HG02798 (cell line): ENCODE measurements at regions not wholly inside any gene's neighbourhood (a gene's known extent, or its start where the extent isn't known, plus 50 kb on each side); places are given as distances from the start of the nearest gene placed in this dataset.
"Not testable (repeated sequence)": the region's sequence is repeated elsewhere in the genome, so short reads cannot be mapped to it uniquely, and the experiment has no call there.

Experiments
- ATAC-seq: cut with Tn5 transposase; IDR thresholded peaks from one replicate; pipeline ENCODE4 v1.9.1; 2021; ENCODE audit warnings: mild to moderate bottlenecking; ENCODE audit not compliant: unreplicated experiment, poor library complexity

DNA sequence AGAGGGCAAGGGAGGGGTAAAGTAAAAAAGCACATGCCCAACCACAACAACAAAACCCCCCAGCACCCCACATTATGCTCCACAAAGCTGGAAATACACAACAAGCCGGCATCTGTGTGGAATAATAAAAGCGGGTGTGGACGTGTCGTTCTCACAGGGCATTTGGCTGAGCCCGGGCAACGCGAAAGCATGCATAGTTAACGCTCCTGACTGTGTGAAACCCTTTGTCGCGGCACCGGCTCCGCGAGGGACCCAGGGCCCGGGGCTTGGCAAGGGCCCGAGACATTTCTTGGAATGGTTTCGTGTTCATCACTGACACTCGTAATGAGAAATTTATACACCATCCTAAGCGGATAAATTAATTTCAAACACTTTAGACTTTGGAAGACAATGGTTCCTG is 165.6 kb downstream of the INHBB start:
- ATAC-seq: no peak

DNA sequence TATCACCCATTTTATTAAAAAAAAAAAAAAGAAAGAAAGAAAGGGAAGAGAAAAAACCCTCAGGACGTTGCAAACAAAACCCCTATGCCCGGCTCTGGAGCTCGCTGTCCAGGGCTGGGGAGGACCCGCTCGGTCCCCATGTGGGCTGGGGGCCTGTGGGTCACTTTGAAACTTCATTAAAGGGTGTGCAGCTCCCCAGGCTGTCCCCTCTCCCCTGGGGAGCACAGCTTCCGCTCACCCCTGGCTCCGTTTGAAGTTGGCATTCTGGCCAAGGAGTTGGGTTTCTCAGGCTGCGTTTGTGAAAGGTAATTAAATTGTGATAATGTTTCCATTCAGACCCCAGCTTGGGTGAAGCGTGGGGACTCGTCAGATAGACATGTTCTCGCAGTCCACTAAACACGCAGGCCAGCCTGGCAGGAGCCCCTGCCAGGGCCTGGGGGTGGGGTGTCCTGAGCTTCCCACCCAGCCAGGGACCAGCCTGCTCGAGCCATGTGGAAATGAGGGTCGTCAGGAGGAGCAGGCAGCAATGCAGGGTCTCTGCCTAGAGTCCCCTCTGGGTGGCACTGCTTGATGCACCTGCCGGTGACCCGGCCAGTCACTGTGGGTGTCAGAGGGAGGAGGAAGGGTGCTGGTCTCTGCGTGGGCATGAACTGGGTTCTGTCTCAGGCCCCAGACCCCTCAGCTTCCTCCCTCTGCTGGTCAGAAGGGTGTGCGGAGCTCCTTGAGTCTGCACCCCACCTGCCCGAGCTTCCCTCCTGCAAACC is 166.2 kb downstream of the INHBB start:
- ATAC-seq: no peak

DNA sequence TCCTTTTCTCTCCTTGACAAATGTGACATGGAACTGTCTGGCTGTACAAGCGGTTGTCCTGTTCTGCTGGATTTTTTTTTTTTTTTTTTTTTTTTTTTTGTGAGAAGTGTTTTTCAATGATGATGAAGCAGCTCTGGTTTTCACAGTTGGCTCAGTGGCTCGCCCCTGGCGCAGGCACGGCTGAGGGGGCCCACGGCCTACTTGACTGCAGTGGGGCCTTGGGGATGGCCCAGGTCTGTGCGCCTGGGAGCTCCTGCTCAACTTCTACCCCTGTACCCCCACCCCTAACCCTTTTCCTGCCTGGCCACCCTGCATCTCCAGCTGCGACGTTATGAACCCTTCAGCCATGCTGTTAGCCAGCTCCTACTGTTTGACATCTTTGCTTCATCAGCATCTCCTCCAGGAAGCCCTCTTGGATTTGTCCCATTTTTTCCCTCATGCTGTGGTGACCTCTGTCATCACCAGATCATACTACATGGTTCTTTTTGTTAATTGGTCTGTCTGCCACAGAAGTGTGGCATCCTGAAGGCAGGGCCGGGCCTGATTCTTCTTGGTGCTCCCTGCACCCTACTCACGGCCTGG is 167.9 kb downstream of the INHBB start:
- no peak for ATAC-seq

DNA sequence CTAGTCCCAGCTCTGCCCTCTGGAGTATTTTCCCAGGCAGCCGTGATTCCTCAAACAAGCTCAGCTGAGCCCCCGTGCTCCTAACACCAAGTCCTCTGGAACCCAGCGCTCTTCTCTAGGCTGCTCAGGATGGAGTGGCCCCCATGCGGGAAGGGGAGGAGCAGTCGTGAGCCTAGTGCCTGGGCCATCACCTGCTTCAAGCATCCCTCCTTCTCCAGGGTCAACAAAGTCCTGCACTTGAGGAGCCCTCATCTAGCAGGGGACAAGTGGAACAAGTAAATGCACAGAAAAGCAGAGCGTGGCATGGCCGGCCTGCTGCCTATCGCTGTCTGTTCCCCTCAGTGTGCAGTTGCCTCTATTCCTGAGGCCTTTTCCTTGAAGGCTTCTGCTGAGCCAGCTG is 168.6 kb downstream of the INHBB start:
- no peak for ATAC-seq

DNA sequence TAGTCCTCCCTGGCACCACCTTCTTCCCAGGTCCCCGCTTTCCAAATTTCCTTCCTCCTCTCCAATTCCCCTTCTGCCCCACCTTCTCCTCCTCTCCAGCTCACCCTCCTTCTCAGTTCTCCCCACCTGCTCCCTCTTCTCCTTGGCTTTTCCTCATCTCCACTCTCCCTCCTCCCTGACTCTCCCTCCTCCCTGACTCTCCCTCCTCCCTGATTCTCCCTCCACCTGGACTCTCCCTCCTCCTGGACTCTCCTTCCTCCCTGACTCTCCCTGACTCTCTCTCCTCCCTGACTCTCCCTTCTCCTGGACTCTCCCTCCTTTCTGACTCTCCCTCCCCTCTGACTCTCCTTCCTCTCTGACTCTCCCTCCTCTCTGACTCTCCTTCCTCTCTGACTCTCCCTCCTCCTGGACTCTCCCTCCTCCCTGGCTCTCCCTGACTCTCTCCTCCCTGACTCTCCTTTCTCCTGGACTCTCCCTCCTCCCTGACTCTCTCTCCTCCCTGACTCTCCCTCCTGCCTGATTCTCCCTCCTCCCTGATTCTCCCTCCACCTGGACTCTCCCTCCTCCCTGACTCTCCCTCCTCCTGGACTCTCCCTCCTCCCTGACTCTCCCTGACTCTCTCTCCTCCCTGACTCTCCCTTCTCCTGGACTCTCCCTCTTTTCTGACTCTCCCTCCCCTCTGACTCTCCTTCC is 169.3 kb downstream of the INHBB start:
- ATAC-seq: not testable (repeated sequence)

DNA sequence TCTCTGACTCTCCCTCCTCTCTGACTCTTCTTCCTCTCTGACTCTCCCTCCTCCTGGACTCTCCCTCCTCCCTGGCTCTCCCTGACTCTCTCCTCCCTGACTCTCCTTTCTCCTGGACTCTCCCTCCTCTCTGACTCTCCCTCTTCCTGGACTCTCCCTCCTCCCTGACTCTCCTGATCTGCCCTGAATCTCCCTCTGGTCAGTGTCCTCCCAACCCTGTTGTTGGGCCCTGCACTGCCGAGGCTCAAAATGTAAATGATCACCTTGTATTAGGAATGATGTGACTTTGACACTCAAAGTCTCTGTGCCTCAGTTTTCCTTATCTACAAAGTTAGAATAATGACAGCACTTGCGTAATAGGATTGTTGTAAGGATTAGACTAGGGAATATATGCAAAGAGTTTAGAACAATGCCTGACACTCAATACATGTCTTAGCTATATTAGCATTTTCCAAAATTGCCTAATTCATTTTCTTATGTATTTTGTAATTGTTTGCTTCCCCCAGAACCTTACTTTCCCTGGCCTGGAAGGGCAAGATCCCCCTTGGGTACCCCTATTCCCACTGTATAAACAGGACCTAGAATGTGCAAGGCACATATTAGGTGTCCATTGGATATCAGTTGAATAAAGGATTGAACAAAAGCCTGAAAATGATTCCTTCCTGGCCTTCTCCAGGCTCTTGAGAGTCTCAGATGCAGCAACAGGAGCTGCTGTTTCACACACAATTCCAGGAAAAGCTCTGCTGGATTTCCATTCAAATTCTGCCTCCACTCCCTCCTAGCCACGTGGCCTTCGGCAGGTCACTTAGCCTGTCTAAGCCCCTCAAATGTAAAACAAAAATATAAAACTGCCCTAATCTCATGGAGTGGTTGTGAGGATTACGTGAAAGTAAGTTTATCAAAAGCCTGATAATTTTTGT is 170.1 kb downstream of the INHBB start:
- ATAC-seq: no peak

DNA sequence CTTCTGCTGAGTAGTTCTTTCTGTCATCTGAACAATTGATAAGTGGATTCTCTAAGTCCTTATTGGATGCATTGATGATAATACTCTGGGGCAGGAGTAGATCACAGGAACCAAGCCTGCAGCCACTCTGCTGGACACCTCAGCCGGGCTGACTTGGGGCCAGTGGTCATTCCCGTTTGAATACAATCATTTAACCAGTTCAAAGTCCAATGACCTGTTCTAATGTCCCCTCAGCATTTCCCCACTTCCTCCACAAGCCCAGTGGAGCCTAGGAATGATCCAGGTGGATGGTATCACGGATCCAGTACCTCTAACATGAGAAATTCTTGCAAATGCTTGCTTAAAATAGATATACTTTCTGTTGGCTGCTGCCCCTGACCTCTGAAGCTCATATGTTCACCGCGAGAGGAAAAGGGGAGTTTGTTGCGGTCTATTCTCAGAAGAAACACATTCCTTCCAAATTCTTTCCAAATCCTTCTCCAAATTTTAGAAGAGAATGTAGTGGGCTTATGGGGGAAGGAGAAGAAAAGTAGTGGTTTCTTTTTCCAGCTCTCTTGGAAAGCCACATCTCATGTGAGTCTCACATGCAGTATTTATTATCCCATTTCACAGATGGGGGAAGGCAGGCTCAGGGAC is 170.9 kb downstream of the INHBB start:
- no peak for ATAC-seq

DNA sequence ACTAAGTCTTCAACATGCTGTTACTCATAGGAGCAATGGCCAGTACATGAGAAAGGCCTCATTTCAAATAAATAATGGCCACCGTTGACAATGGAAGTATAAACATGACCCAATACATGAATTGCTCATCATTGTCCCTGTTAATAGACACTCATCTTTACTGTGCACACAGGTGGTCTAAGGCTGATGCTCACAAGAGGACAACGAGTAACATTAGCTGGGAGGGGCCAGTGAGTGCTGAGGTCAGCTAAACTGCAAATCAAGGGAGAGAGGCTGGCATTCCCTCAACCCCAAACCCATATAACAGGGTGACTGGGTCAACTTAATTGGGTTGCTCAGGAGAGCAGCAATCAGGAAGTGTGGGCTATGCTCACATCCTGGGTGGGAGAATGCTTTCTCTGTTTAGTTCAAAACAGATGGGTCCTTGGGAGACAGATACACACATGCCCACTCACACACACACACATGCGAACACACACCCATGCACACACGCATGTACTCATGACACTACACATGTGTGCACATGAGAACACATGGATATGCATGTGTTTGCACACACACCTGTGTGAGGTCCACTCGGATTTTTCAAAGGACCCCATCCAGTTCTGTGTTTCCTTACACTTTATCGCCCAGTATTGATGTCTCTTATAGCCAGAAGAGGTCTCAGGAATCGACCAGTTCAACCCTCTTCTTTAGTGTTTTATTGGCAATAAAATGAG is 172.0 kb downstream of the INHBB start:
- no peak for ATAC-seq

DNA sequence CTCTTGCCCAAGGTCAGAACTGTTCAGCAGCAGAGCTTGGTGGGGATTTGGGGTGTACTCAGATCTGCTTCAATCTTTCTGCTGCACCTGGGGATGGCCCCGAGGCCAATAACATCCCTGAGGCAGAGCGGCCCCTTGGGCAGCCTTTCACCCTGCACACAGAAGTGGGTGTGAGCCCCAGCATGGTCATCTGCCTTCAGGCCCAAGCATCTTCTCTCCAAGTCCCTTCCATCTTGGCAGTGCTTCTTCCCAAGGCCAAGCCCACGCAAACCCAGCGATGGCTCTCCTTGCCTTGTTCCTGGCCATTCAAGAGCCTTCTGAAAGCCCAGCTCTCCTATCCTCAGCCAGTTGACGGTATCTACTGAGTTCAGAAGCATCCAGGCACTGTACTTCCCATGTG is 172.9 kb downstream of the INHBB start:
- no peak for ATAC-seq

DNA sequence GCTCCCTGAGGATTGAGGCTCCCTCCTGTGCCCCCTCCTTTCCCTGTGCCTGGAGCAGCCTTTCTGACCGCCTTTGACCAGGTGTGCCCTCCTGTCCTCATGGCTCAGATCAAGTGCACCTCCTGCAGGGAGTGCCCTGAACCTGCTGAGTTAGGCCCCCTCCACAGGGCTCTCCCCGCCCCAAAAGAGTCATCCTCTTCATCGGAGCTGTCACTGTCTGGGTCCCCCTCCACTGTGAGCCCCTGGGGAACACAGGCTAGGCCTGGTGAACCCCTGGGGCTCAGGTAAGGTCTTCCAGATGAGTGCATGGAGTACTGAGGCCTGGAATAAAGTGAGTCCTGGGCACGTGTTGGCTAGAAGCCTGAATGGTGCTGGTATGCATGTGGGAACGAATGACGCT is 173.5 kb downstream of the INHBB start:
- no peak for ATAC-seq

DNA sequence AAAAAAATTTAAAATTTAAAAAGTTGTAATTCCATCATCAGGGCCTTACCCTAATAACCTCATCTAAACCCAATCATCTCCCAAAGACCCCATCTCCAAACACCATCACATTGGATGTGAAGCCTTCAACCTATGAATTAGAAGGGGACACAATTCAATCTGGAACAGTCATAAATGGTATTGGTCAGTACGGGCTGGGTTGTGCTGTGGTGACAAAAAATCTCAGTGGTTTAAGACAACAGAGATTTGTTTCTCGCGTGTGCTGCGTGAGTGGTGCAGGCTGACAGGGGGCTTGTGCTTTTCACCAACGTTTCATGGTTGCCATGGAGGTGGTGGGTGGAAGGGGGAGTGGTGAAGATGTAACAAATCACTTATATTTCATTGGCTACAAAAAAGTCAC is 174.5 kb downstream of the INHBB start:
- no peak for ATAC-seq

DNA sequence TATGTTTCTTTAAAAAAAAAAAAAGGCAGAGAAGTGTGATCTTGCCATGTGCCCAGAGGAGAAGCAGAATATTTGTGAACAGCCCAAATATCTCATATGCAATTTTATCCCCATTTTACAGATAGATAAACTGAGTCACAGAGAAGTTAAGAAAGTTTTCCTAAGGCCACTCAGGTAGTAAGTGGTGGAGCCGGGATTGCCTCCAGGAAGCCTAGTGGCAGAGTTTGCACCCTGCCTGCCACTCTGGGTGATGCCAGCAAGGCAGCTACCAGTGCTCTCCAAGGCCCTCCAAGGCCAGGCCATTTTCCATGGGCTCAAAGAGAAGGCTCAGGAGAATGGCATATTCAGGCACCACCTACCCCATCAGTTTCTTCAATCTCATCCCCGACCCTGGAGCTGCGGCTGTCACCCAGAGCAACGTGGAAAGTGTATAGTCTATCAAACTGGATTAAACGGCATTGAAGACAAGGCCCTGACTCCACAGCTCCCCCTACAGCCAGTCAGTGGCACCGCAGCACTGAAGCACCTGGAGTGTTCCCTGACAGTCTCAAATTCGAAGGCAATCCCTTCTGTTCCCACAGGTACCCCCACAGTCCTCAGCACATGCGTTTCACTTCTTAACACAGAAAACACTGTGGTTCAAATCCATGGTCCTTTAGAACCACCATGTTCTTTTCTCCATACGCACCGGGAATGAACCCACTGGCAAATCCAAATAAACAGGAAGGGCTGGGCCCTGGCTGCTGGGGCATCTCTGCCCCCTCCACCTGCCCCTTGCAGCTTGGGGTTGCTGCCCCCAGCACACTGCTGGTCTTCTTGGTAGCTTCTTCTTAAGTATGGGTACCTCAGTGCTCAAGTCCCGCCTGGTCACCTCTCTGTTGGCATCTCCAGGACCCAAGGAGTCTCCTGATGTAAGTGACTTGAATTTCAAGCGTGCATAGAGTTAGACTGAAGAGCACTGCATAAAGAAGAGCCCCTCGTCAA is 175.3 kb downstream of the INHBB start:
- no peak for ATAC-seq

DNA sequence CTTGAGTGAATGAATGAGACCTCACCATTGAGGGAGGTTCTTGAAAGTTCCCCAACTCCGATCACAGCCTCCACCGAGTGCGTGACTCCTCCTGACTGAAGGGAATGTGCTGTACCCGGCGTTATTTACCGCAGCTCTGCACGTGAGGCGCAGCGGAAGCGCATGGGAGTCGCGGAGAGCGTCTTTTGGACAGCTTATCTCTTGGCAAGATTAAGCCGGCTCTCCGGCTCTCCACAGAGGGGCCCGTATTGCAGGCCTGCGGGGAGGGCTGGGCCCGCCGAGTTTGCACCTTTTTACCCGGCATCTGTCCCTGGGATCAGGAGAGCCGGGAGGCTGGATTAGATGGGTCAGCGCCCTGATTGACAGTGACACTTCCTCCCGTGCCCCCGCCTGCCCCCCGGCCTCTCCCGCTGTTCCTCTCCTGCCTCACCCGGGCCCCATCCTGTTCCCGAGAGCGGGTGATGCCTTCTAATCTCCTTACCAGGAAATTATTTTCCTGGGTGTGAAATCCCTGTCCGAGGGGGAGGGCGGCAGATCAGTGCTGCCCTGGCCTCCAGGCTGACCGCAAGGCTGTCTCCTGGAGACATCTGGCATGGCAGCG is 176.3 kb downstream of the INHBB start:
- ATAC-seq: no peak

DNA sequence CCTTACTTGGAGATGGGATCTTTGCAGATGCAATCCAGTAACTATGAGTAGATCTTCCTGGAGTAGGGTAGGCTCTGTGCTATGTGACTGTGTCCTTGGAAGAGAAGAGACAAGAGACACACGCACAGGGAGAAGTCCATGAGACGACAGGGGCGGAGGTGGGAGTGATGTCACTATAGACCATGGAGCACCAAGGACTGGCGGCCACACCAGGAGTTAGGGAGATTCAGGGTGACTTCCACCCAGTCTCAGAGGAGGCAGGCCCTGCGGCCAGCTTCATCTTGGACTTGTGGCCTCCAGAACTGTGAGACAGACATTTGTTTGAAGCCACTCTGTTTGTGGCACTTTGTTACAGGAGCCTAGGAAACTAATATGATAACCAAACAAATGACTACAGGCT is 177.8 kb downstream of the INHBB start:
- no peak for ATAC-seq

DNA sequence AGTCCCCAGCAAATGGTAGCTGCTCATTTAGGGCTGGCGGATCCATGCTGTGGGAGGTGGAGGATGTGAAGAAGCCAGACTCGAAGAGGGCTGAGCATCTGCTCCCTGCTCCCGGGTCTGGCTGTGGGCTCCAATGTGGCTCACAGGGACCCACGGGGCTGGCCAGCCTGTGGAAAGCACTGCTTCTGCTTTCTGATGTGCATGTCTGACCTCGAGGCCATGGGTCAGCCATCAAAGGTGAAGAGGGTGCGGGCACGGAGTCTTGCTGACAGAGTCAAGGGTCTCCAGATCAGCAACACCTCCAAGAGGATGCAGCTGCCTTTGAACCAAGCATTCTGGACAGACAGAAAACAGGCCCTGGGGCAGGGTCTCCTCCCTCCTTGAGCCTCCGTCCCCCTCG is 178.2 kb downstream of the INHBB start:
- no peak for ATAC-seq

DNA sequence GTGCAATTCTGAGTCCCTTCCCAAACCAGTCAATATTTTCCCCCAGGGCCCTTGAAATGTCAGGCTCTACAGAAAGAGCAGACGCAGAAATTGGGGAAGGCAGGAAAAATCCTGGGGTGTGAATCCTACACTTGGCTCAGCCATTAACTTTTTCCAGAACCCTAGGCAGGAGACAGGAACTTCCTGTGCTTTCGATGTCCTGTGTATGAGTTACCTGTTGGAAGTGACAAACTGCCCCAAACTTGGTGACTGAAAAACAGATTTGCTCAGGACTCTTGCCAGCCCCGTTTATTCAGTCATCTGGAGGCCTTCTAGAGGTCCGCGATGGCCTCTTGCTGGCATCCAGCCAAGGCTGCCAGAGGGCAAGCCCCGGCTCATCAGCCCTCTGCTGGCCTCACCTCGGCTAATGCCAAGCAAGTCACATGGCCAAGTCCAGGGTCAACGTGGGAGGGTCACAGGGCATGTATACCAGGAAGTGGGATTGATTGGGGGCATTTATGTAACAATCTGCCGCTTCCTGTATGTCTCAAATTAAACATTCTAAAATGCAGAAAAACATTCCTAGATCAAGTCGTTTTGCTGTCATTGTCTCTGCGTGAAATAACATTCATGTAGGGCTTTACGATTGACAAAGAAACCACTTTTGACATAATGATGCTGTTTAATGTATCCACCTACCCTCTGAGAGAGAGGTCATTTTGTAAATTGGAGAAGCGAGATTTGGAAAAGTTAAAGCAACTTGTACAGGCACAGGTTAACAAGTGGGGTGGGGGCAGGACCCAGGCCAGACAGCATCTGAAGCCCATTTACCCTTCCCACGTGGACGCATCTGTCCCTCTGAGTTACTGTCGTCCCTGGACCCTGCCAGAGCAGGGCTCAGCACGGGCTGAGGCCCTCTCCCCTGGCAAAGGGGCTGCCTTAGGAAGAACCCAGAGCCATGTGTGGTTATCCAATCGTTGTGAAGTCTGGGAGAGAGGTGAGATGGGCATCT is 179.4 kb downstream of the INHBB start:
- no peak for ATAC-seq

DNA sequence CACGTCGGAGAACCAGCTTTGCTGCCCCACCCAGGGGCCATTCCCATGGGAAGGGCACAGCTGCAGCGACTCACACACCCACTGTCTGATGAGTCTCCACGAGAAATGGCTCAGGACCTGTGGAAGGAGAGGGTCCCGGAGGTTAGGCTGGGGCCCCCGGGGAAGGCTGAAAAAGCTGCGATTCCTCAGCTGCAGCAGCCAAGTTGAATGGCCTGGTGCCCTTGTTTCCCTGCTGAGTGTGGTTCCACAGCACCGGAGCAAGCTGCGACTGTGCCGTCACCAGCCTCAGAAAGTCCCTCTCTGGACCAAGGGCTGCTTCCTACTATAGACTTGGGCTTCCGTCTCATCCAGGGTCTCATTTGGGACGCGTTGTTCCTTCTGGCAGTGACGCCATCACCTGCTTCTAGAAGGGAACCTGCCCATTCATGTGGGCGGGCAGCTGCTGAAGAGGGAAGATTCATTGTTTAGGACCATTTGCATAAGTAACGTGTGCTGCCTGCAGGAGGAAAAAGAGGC is 180.2 kb downstream of the INHBB start:
- ATAC-seq: no peak
